Naive thymus-derived CD4-positive, alpha-beta T cell (primary cell): ENCODE measurements at regions not wholly inside any gene's neighbourhood (a gene's known extent, or its start where the extent isn't known, plus 50 kb on each side); places are given as distances from the start of the nearest gene placed in this dataset.
A peak's percentile ranks its signal among the peaks of the same experiment; 100 is the strongest.

Experiments used
- ATAC-seq: fragments of 150-1000 bp; cut with Tn5 transposase; 2 replicates; pipeline ENCODE4 v1.10.0; 2021; ENCODE audit warnings: mild to moderate bottlenecking, moderate library complexity
- CTCF ChIA-PET: fragments of 350-600 bp; sonication (Branson Sonifier 250); formaldehyde crosslinking; loops from one replicate; lab custom pipeline; 2021; ENCODE audit warnings: antibody characterized with exemption; lab: Charles Lee
- POLR2A ChIA-PET: fragments of 350-600 bp; sonication (Branson Sonifier 250); formaldehyde crosslinking; loops from one replicate; lab custom pipeline; 2021; ENCODE audit warnings: antibody characterized with exemption, inconsistent platforms; lab: Charles Lee
- DNase-seq, 9 donors: peaks; one replicate each; pipeline versions ENCODE4 v3.0.0 to v3.0.0-alpha.2; 2020 to 2022; ENCODE audit warnings: mixed read lengths in 1 of 9
- H3K27ac ChIP-seq: one replicate; pipeline ENCODE4 v1.7.0; 2013; ENCODE audit warnings: mild to moderate bottlenecking, low read depth, low read length, moderate library complexity
- H3K27me3 ChIP-seq, 2 donors: one replicate each; pipeline ENCODE4 v1.7.0; 2013; ENCODE audit warnings: low read length in 2 of 2, mild to moderate bottlenecking in 2 of 2, moderate library complexity in 2 of 2; ENCODE audit not compliant: control insufficient read depth in 2 of 2, insufficient read depth in 2 of 2
- H3K36me3 ChIP-seq, 3 experiments: 1 replicate in 2 of 3; 2 replicates in 1 of 3; pipeline ENCODE4 v1.7.0; 2013; ENCODE audit warnings: low read length in 3 of 3, mild to moderate bottlenecking in 3 of 3, moderate library complexity in 1 of 3; ENCODE audit not compliant: insufficient read depth in 3 of 3, control insufficient read depth in 2 of 3
- H3K4me1 ChIP-seq, 2 donors: one replicate each; pipeline ENCODE4 v1.7.0; 2013; ENCODE audit warnings: low read length in 2 of 2, mild to moderate bottlenecking in 2 of 2, moderate library complexity in 1 of 2; ENCODE audit not compliant: control insufficient read depth in 2 of 2, insufficient read depth in 2 of 2
- H3K4me3 ChIP-seq: 2 replicates; pipeline ENCODE4 v1.7.0; 2013; ENCODE audit warnings: mild to moderate bottlenecking, low read length
- H3K9me3 ChIP-seq, 3 experiments: 1 replicate in 2 of 3; 2 replicates in 1 of 3; pipeline ENCODE4 v1.7.0; 2013; ENCODE audit warnings: low read length in 3 of 3; ENCODE audit not compliant: control insufficient read depth in 2 of 3
- H3K27ac Mint-ChIP-seq, 9 donors: one replicate each; pipeline ENCODE4 v1.8.0; 2020 to 2022; ENCODE audit warnings: mixed read lengths in 9 of 9, mild to moderate bottlenecking in 8 of 9, moderate library complexity in 5 of 9, inconsistent platforms in 2 of 9
- H3K27me3 Mint-ChIP-seq, 5 donors: one replicate each; pipeline ENCODE4 v1.8.0; 2021 to 2022; ENCODE audit warnings: mixed read lengths in 5 of 5, mild to moderate bottlenecking in 1 of 5
- H3K36me3 Mint-ChIP-seq, 5 donors: one replicate each; pipeline ENCODE4 v1.8.0; 2020 to 2022; ENCODE audit warnings: mixed read lengths in 5 of 5, mild to moderate bottlenecking in 3 of 5, inconsistent platforms in 1 of 5
- H3K4me1 Mint-ChIP-seq, 7 donors: one replicate each; pipeline ENCODE4 v1.8.0; 2020 to 2022; ENCODE audit warnings: mixed read lengths in 7 of 7, mild to moderate bottlenecking in 3 of 7, inconsistent platforms in 1 of 7
- H3K4me3 Mint-ChIP-seq, 10 donors: one replicate each; pipeline ENCODE4 v1.8.0; 2020 to 2022; ENCODE audit warnings: mild to moderate bottlenecking in 10 of 10, mixed read lengths in 10 of 10, moderate library complexity in 6 of 10, inconsistent platforms in 2 of 10
- H3K9me3 Mint-ChIP-seq, 11 donors: one replicate each; pipeline ENCODE4 v1.8.0; 2020 to 2022; ENCODE audit warnings: mixed read lengths in 11 of 11, mild to moderate bottlenecking in 4 of 11, inconsistent platforms in 1 of 11, moderate library complexity in 1 of 11
- intact Hi-C, 2 donors: fragments of 100-400 bp; cut with micrococcal nuclease; formaldehyde crosslinking; loops; one replicate each; pipeline ENCODE4 v1.15.1; 2023

GRCh38 chrX:39931529-39932282, 166.1 kb downstream of the BCOR start:
- CTCF ChIA-PET, result interaction anchor here (0.7 kb wide), 1 partner anchor 346 kb away, joined by 3 read pairs; no protein-coding TSS in a partner anchor
- H3K36me3 Mint-ChIP-seq, result no peaks in the 10 kb centered on the region

GRCh38 chrX:39935411-39936064, 162.2 kb downstream of the BCOR start:
- DNase-seq (no peak), ATAC-seq (no peak)
- no peak overlapping the region for H3K27ac Mint-ChIP-seq
- no peaks in the 10 kb centered on the region for H3K27me3 ChIP-seq
- H3K27me3 Mint-ChIP-seq, result no peaks in the 10 kb centered on the region
- CTCF ChIA-PET, result no interaction called here
- no peak overlapping the region for H3K4me3 ChIP-seq
- POLR2A ChIA-PET, result interaction anchor here (0.7 kb wide), 1 partner anchor 43 kb away, joined by 4 read pairs; no protein-coding TSS in a partner anchor
- no peaks in the 10 kb centered on the region for H3K36me3 Mint-ChIP-seq
- intact Hi-C loops, result loop anchor here (5.0 to 10.0 kb wide), 2 partner anchors 63 to 81 kb away; no protein-coding TSS in a partner anchor
- H3K4me1 Mint-ChIP-seq, result peaks cover 0 to 16% (median 11%) of the 10 kb centered on the region in 7 donors
- H3K9me3 ChIP-seq, result no peaks in the 10 kb centered on the region
- H3K4me3 Mint-ChIP-seq, result no peak overlapping the region
- no peak overlapping the region for H3K27ac ChIP-seq
- no peaks in the 10 kb centered on the region for H3K9me3 Mint-ChIP-seq
- H3K4me1 ChIP-seq, result peaks cover 0 to 6% of the 10 kb centered on the region in 2 donors
- H3K36me3 ChIP-seq, result no peaks in the 10 kb centered on the region

More at GRCh38 chrX:39931529-39932282, 166.1 kb downstream of the BCOR start:
- POLR2A ChIA-PET, result no interaction called here
- Mint-ChIP-seq H3K27ac (no peak overlapping the region), H3K27me3 (no peaks in the 10 kb centered on the region), H3K4me3 (no peak overlapping the region), H3K9me3 (peaks cover 0 to 2% (median 0%) of the 10 kb centered on the region in 11 donors), H3K4me1 (peaks cover 0 to 5% (median 2%) of the 10 kb centered on the region in 7 donors)
- ATAC-seq (no peak), DNase-seq (no peak)
- Histone ChIP-seq H3K4me3 (no peak overlapping the region), H3K27me3 (no peaks in the 10 kb centered on the region), H3K9me3 (no peaks in the 10 kb centered on the region), H3K36me3 (no peaks in the 10 kb centered on the region), H3K27ac (no peak overlapping the region), H3K4me1 (no peaks in the 10 kb centered on the region)
- intact Hi-C loops, result loop anchor here in 1 of 2 donors (10.0 kb wide), 1 partner anchor 77 kb away; no protein-coding TSS in a partner anchor

- H3K9me3 Mint-ChIP-seq, result no peaks in the 10 kb centered on the region
- ATAC-seq, result peak; percentile 58
Measured at GRCh38 chrX:39936886-39937770, 160.6 kb downstream of the BCOR start.

GRCh38 chrX:39938466-39938865, 159.3 kb downstream of the BCOR start:
- Histone ChIP-seq H3K4me3 (no peak overlapping the region), H3K27ac (no peak overlapping the region), H3K9me3 (no peaks in the 10 kb centered on the region), H3K4me1 (peaks cover 0 to 6% of the 10 kb centered on the region in 2 donors), H3K36me3 (no peaks in the 10 kb centered on the region), H3K27me3 (no peaks in the 10 kb centered on the region)
- no peaks in the 10 kb centered on the region for H3K27me3 Mint-ChIP-seq
- ATAC-seq (no peak), DNase-seq (no peak)
- intact Hi-C loops, result loop anchor here (5.0 to 10.0 kb wide), 2 partner anchors 66 to 84 kb away; no protein-coding TSS in a partner anchor
- H3K4me3 Mint-ChIP-seq, result peak overlapping the region in 2 of 10 donors; percentile 18 to 74
- ChIA-PET CTCF (no interaction called here), POLR2A (no interaction called here)
- H3K36me3 Mint-ChIP-seq, result peaks cover 0 to 4% (median 0%) of the 10 kb centered on the region in 5 donors
- peak overlapping the region in 2 of 9 donors; percentile 16 to 83 for H3K27ac Mint-ChIP-seq
- peaks cover 0 to 16% (median 9%) of the 10 kb centered on the region in 7 donors for H3K4me1 Mint-ChIP-seq
- H3K9me3 Mint-ChIP-seq, result peaks cover 0 to 5% (median 1%) of the 10 kb centered on the region in 11 donors

More at GRCh38 chrX:39936886-39937770, 160.6 kb downstream of the BCOR start:
- Histone ChIP-seq H3K27ac (peak overlapping the region; percentile 55), H3K9me3 (no peaks in the 10 kb centered on the region), H3K4me1 (peaks cover 0 to 6% of the 10 kb centered on the region in 2 donors), H3K36me3 (no peaks in the 10 kb centered on the region), H3K4me3 (peak overlapping the region; percentile 50), H3K27me3 (no peaks in the 10 kb centered on the region)
- Mint-ChIP-seq H3K4me3 (peak overlapping the region; percentile 74 to 84 (median 77)), H3K27me3 (no peaks in the 10 kb centered on the region), H3K36me3 (no peaks in the 10 kb centered on the region), H3K27ac (peak overlapping the region; percentile 22 to 89 (median 81)), H3K4me1 (peaks cover 0 to 16% (median 10%) of the 10 kb centered on the region in 7 donors)
- intact Hi-C loops, result loop anchor here (5.0 to 10.0 kb wide), 2 partner anchors 65 to 82 kb away; no protein-coding TSS in a partner anchor
- CTCF ChIA-PET, result no interaction called here
- DNase-seq, result peak in 3 of 9 donors; percentile 2 to 14 (median 8)
- POLR2A ChIA-PET, result no interaction called here

- Histone ChIP-seq H3K9me3 (no peaks in the 10 kb centered on the region), H3K27me3 (no peaks in the 10 kb centered on the region), H3K4me3 (no peak overlapping the region), H3K27ac (no peak overlapping the region), H3K4me1 (peaks cover 0 to 6% of the 10 kb centered on the region in 2 donors), H3K36me3 (no peaks in the 10 kb centered on the region)
- H3K27ac Mint-ChIP-seq, result no peak overlapping the region
- ATAC-seq (no peak), DNase-seq (no peak)
- H3K27me3 Mint-ChIP-seq, result no peaks in the 10 kb centered on the region
- peak overlapping the region in 1 of 10 donors; percentile 21 for H3K4me3 Mint-ChIP-seq
- peaks cover 0 to 8% (median 3%) of the 10 kb centered on the region in 11 donors for H3K9me3 Mint-ChIP-seq
- ChIA-PET POLR2A (no interaction called here), CTCF (no interaction called here)
- peaks cover 0 to 4% (median 0%) of the 10 kb centered on the region in 5 donors for H3K36me3 Mint-ChIP-seq
- intact Hi-C loops, result loop anchor here (5.0 to 10.0 kb wide), 2 partner anchors 67 to 85 kb away; no protein-coding TSS in a partner anchor
- peaks cover 0 to 16% (median 9%) of the 10 kb centered on the region in 7 donors for H3K4me1 Mint-ChIP-seq
Measured at GRCh38 chrX:39939678-39940077, 158.1 kb downstream of the BCOR start.
